ENCODE measurements at regions not wholly inside any gene's neighbourhood (a gene's known extent, or its start where the extent isn't known, plus 50 kb on each side); places are given as distances from the start of the nearest gene placed in this dataset.

DNA sequence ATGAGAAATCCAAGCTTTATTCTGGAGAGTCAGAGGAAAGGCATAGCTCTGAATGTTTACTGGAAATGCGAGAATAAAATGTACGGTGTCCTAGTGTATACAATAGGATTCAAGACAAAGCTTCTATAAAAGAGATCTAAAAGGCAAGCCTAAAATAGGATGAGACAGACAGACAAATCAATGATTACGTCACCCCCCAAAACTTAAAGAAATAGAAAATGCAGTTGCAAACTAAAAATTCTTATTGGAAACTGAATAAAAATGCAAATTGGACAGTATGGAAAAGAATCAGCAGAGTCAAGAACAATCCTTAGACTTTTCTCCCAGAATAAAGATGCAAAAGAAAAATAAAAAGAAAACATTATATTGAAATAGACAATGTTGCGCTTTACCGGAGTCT lies 245.9 kb downstream of the POM121L12 start:
- Histone ChIP-seq H4K91ac (ENCODE audit: low read length) (no peak overlapping the region), H2BK5ac (ENCODE audit: low read depth, low read length, poor library complexity, severe bottlenecking) (no peak overlapping the region), H3K9ac (ENCODE audit: low read length) (no peak overlapping the region), H3K4me1 (ENCODE audit: control insufficient read depth, insufficient read depth, low read depth, low read length) (no peaks in the 10 kb centered on the region), H2BK12ac (ENCODE audit: low read length in 2 of 2) (no peak overlapping the region), H2BK120ac (ENCODE audit: low read depth, low read length) (no peak overlapping the region), H3K27ac (ENCODE audit: low read length, poor library complexity, severe bottlenecking) (no peak overlapping the region), H3K4me3 (ENCODE audit: insufficient read depth in 1 of 2, low read depth in 1 of 2, low read length in 2 of 2) (no peak overlapping the region), H4K8ac (ENCODE audit: low read length) (no peak overlapping the region), H3K79me1 (replicated peaks; ENCODE audit: low read length, poor library complexity, severe bottlenecking) (no peaks in the 10 kb centered on the region), H3K27me3 (ENCODE audit: control insufficient read depth in 1 of 2, insufficient read depth in 1 of 2, low read length in 2 of 2) (no peaks in the 10 kb centered on the region), H3K36me3 (ENCODE audit: control insufficient read depth in 1 of 2, insufficient read depth in 2 of 2, low read depth in 1 of 2, low read length in 2 of 2) (no peaks in the 10 kb centered on the region), H3K18ac (ENCODE audit: low read depth in 1 of 2, low read length in 2 of 2) (no peak overlapping the region), H2AK5ac (ENCODE audit: low read length, severe bottlenecking) (no peak overlapping the region), H3K4me2 (ENCODE audit: low read length, poor library complexity, severe bottlenecking) (no peak overlapping the region), H3K4ac (ENCODE audit: low read depth in 1 of 2, low read length in 2 of 2) (no peak overlapping the region), H3K23ac (ENCODE audit: low read length in 2 of 2) (no peak overlapping the region), H3K14ac (ENCODE audit: low read length in 2 of 2) (no peak overlapping the region), H2AFZ (ENCODE audit: low read depth, low read length) (no peak overlapping the region), H2BK15ac (ENCODE audit: low read depth, poor library complexity, severe bottlenecking) (no peak overlapping the region), H3K9me3 (ENCODE audit: control insufficient read depth, low read length) (no peaks in the 10 kb centered on the region)
- 92% methylated on average over 4 of the region's 5 CpGs for WGBS
- no peak for DNase-seq

DNA sequence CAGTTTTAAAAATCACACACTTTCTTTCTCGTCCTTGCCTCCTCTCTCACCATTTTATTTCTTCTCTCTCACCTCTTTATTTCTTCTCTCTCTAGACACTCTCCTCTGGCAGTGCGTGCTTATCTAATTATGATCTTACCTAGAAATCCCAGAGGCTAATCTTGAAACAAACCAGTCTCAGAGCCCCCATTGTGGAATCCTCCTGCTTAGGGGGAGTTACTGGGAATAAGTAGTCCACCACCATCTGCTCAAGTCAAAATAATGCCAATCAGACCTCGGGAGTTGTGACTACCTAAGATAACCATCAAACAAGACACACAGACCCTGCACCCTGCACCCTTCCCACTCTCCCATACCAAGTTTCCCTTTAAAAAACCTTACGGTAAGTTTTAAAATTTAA lies 256.9 kb downstream of the POM121L12 start:
- Histone ChIP-seq H2AK5ac (ENCODE audit: low read length, severe bottlenecking) (no peak overlapping the region), H4K91ac (ENCODE audit: low read length) (no peak overlapping the region), H2BK12ac (ENCODE audit: low read length in 2 of 2) (no peak overlapping the region), H4K8ac (ENCODE audit: low read length) (no peak overlapping the region), H3K27me3 (ENCODE audit: control insufficient read depth in 1 of 2, insufficient read depth in 1 of 2, low read length in 2 of 2) (no peaks in the 10 kb centered on the region), H3K18ac (ENCODE audit: low read depth in 1 of 2, low read length in 2 of 2) (no peak overlapping the region), H3K36me3 (ENCODE audit: control insufficient read depth in 1 of 2, insufficient read depth in 2 of 2, low read depth in 1 of 2, low read length in 2 of 2) (no peaks in the 10 kb centered on the region), H3K23ac (ENCODE audit: low read length in 2 of 2) (no peak overlapping the region), H3K9ac (ENCODE audit: low read length) (no peak overlapping the region), H3K9me3 (ENCODE audit: control insufficient read depth, low read length) (peaks cover 12% of the 10 kb centered on the region), H3K14ac (ENCODE audit: low read length in 2 of 2) (no peak overlapping the region), H2BK15ac (ENCODE audit: low read depth, poor library complexity, severe bottlenecking) (no peak overlapping the region), H2BK120ac (ENCODE audit: low read depth, low read length) (no peak overlapping the region), H3K4me2 (ENCODE audit: low read length, poor library complexity, severe bottlenecking) (no peak overlapping the region), H3K4me1 (ENCODE audit: control insufficient read depth, insufficient read depth, low read depth, low read length) (no peaks in the 10 kb centered on the region), H3K4ac (ENCODE audit: low read depth in 1 of 2, low read length in 2 of 2) (no peak overlapping the region), H3K4me3 (ENCODE audit: insufficient read depth in 1 of 2, low read depth in 1 of 2, low read length in 2 of 2) (no peak overlapping the region), H3K79me1 (replicated peaks; ENCODE audit: low read length, poor library complexity, severe bottlenecking) (no peaks in the 10 kb centered on the region), H2BK5ac (ENCODE audit: low read depth, low read length, poor library complexity, severe bottlenecking) (no peak overlapping the region), H3K27ac (ENCODE audit: low read length, poor library complexity, severe bottlenecking) (no peak overlapping the region), H2AFZ (ENCODE audit: low read depth, low read length) (no peak overlapping the region)
- 74% methylated on average over 4 of the region's 4 CpGs for WGBS
- DNase-seq = no peak

DNA sequence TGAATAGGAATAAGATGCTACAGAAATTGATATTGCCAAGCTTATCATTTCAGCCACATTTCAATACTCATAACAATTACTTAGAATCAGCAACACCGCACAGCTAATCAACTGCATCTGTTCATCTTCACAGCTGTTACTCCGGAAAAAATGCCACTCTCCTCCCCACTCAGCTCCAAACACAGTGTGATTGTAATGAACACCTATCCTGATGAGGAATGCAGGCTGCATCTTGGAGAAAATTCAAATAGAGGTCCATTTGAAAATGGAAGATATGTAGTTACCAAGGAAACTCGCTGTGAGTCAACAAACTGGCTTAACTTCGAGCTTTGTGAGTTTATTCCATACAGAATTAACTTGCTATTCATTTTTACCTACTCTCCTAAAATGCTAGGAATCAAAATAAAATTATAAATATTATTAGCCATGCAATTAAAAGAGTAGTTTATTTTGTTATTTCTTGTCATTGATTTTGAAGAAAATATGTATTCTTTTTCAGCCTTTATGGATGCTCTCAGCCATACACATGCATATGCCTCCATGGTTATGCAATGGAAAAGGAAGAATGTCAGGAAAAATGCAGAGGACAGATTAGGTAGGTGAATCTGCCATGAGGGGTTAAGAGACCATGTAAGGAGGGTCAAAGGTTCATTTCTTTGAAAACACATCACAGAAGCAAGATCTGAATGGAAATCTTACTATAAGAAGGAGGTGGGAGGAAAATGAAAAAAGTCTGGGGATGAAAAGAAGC lies 267.2 kb downstream of the POM121L12 start:
- 91% methylated on average over 3 of the region's 4 CpGs for WGBS
- no peaks in the 10 kb centered on the region for H3K79me1 ChIP-seq (replicated peaks; ENCODE audit: low read length, poor library complexity, severe bottlenecking)
- peaks cover 7% of the 10 kb centered on the region for H3K9me3 ChIP-seq (ENCODE audit: control insufficient read depth, low read length)
- no peak overlapping the region for H2BK120ac ChIP-seq (ENCODE audit: low read depth, low read length)
- no peak overlapping the region for H4K8ac ChIP-seq (ENCODE audit: low read length)
- no peak overlapping the region for H3K4me2 ChIP-seq (ENCODE audit: low read length, poor library complexity, severe bottlenecking)
- H3K4ac ChIP-seq (ENCODE audit: low read depth in 1 of 2, low read length in 2 of 2) = no peak overlapping the region
- H3K4me3 ChIP-seq (ENCODE audit: insufficient read depth in 1 of 2, low read depth in 1 of 2, low read length in 2 of 2) = no peak overlapping the region
- no peak overlapping the region for H2BK15ac ChIP-seq (ENCODE audit: low read depth, poor library complexity, severe bottlenecking)
- H2AK5ac ChIP-seq (ENCODE audit: low read length, severe bottlenecking) = no peak overlapping the region
- H3K18ac ChIP-seq (ENCODE audit: low read depth in 1 of 2, low read length in 2 of 2) = no peak overlapping the region
- no peak overlapping the region for H3K9ac ChIP-seq (ENCODE audit: low read length)
- no peak overlapping the region for H2AFZ ChIP-seq (ENCODE audit: low read depth, low read length)
- H3K36me3 ChIP-seq (ENCODE audit: control insufficient read depth in 1 of 2, insufficient read depth in 2 of 2, low read depth in 1 of 2, low read length in 2 of 2) = no peaks in the 10 kb centered on the region
- H4K91ac ChIP-seq (ENCODE audit: low read length) = no peak overlapping the region
- H3K4me1 ChIP-seq (ENCODE audit: control insufficient read depth, insufficient read depth, low read depth, low read length) = no peaks in the 10 kb centered on the region
- H2BK5ac ChIP-seq (ENCODE audit: low read depth, low read length, poor library complexity, severe bottlenecking) = no peak overlapping the region
- no peaks in the 10 kb centered on the region for H3K27me3 ChIP-seq (ENCODE audit: control insufficient read depth in 1 of 2, insufficient read depth in 1 of 2, low read length in 2 of 2)
- no peak for DNase-seq
- H2BK12ac ChIP-seq (ENCODE audit: low read length in 2 of 2) = no peak overlapping the region
- no peak overlapping the region for H3K27ac ChIP-seq (ENCODE audit: low read length, poor library complexity, severe bottlenecking)
- H3K23ac ChIP-seq (ENCODE audit: low read length in 2 of 2) = no peak overlapping the region
- H3K14ac ChIP-seq (ENCODE audit: low read length in 2 of 2) = no peak overlapping the region

DNA sequence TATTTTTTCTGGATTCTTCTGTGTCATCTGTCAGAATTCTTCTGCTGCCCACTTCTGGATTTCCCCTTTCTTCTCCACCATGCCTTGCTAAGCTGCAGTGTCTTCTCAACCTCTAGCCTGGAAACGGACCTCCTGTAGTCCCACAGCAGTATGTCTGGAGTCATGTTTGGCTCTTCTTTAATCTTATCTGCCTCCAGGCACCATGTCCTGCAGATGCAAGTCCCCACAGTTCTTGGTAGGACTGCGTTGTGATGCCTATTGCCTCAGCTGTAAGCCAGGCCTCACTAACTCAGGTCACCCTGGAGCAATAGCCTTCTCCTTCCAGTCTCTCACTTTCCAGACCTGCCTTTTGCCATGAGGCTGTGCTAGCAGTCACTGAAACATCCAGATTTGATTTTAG lies 268.3 kb downstream of the POM121L12 start:
- Histone ChIP-seq H3K14ac (ENCODE audit: low read length in 2 of 2) (no peak overlapping the region), H3K79me1 (replicated peaks; ENCODE audit: low read length, poor library complexity, severe bottlenecking) (no peaks in the 10 kb centered on the region), H3K4ac (ENCODE audit: low read depth in 1 of 2, low read length in 2 of 2) (no peak overlapping the region), H3K18ac (ENCODE audit: low read depth in 1 of 2, low read length in 2 of 2) (no peak overlapping the region), H3K23ac (ENCODE audit: low read length in 2 of 2) (no peak overlapping the region), H2BK15ac (ENCODE audit: low read depth, poor library complexity, severe bottlenecking) (no peak overlapping the region), H3K4me1 (ENCODE audit: control insufficient read depth, insufficient read depth, low read depth, low read length) (no peaks in the 10 kb centered on the region), H2BK12ac (ENCODE audit: low read length in 2 of 2) (no peak overlapping the region), H4K91ac (ENCODE audit: low read length) (no peak overlapping the region), H3K36me3 (ENCODE audit: control insufficient read depth in 1 of 2, insufficient read depth in 2 of 2, low read depth in 1 of 2, low read length in 2 of 2) (no peaks in the 10 kb centered on the region), H3K9ac (ENCODE audit: low read length) (no peak overlapping the region), H3K4me3 (ENCODE audit: insufficient read depth in 1 of 2, low read depth in 1 of 2, low read length in 2 of 2) (no peak overlapping the region), H4K8ac (ENCODE audit: low read length) (no peak overlapping the region), H2BK5ac (ENCODE audit: low read depth, low read length, poor library complexity, severe bottlenecking) (no peak overlapping the region), H3K9me3 (ENCODE audit: control insufficient read depth, low read length) (peaks cover 7% of the 10 kb centered on the region), H3K4me2 (ENCODE audit: low read length, poor library complexity, severe bottlenecking) (no peak overlapping the region), H2AFZ (ENCODE audit: low read depth, low read length) (no peak overlapping the region), H2AK5ac (ENCODE audit: low read length, severe bottlenecking) (no peak overlapping the region), H2BK120ac (ENCODE audit: low read depth, low read length) (no peak overlapping the region), H3K27ac (ENCODE audit: low read length, poor library complexity, severe bottlenecking) (no peak overlapping the region), H3K27me3 (ENCODE audit: control insufficient read depth in 1 of 2, insufficient read depth in 1 of 2, low read length in 2 of 2) (no peaks in the 10 kb centered on the region)
- WGBS = 37% methylated on average over 2 of the region's 2 CpGs
- no peak for DNase-seq

All from mesenchymal stem cell (in vitro differentiated cells and primary cell).